GM10248 (cell line): ENCODE measurements at regions not wholly inside any gene's neighbourhood (a gene's known extent, or its start where the extent isn't known, plus 50 kb on each side); places are given as distances from the start of the nearest gene placed in this dataset.

Experiments
- CTCF ChIA-PET: fragments of 300-600 bp; sonication (Branson Sonifier 250); formaldehyde crosslinking; extraction: SDS; loops from one replicate; lab custom pipeline; 2021; ENCODE audit warnings: antibody characterized with exemption; lab: Yijun Ruan, JAX
- POLR2A ChIA-PET: fragments of 350-650 bp; sonication (Branson Sonifier 250); formaldehyde crosslinking; extraction: SDS; loops from one replicate; lab custom pipeline; 2020; ENCODE audit warnings: antibody characterized with exemption; lab: Yijun Ruan, JAX
- DNase-seq: peaks from one replicate; pipeline ENCODE4 v3.0.0; 2012; ENCODE audit errors: extremely low spot score
- TF ChIP-seq, protein P1 (sequence below): IDR thresholded peaks from 2 replicates; pipeline ENCODE4 v1.5.1; 2012; ENCODE audit warnings: mild to moderate bottlenecking, low read depth; ENCODE audit errors: extremely low read depth, missing control alignments, control extremely low read depth

GRCh38 chr2:187174582-187174981 is 273.5 kb downstream of the CALCRL start:
- DNase-seq: no peak
- ChIA-PET POLR2A (no interaction called here), CTCF (interaction anchor here (1.1 to 2.4 kb wide), 3 partner anchors 10 to 28 kb away, joined by 3 to 8 read pairs (median 4); no protein-coding TSS in a partner anchor)
- TF ChIP-seq, protein P1, sequence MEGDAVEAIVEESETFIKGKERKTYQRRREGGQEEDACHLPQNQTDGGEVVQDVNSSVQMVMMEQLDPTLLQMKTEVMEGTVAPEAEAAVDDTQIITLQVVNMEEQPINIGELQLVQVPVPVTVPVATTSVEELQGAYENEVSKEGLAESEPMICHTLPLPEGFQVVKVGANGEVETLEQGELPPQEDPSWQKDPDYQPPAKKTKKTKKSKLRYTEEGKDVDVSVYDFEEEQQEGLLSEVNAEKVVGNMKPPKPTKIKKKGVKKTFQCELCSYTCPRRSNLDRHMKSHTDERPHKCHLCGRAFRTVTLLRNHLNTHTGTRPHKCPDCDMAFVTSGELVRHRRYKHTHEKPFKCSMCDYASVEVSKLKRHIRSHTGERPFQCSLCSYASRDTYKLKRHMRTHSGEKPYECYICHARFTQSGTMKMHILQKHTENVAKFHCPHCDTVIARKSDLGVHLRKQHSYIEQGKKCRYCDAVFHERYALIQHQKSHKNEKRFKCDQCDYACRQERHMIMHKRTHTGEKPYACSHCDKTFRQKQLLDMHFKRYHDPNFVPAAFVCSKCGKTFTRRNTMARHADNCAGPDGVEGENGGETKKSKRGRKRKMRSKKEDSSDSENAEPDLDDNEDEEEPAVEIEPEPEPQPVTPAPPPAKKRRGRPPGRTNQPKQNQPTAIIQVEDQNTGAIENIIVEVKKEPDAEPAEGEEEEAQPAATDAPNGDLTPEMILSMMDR: no peak

DNA sequence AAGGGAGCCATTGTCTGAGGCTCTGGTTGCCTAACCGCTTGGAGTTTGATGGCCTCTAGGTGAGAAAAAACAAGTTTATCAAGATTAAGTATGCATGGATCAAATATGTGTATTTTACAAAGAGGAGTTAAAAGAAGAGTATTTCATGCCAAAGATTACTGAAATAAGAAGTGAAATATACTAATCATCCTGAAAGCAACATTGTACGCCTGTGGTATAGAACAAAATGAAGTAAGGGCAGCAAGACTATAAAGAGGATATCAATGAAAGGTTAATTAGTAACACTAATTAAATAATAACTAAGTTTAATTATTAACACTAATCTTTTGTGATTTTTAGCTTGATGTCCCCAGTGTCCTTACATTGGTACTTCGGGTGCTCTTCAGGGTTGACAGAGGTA is 276.7 kb downstream of the CALCRL start:
- ChIA-PET CTCF (interaction anchor here (1.3 to 3.4 kb wide), 4 partner anchors 9 to 16 kb away, joined by 3 to 9 read pairs (median 4); no protein-coding TSS in a partner anchor), POLR2A (no interaction called here)

DNA sequence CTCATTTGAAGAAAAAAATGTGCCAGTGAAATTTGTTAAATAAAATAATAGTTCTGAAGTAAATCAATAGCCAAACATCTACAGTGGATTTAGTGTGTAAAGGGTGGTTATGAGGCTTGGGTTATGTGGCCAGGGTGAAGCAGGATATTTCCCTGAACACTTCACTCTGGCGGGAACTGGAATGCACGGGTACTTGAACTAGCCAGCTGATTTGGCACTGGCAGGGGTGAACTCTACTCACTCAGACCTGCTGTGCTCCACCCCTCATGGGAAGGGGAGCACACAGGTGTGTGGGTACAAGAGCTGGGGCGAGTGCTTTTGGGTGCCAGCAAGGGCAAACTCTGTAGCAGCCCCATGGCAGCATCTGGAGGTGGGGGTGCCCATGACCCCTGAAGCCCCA is 278.2 kb downstream of the CALCRL start:
- ChIA-PET CTCF (interaction anchor here (1.1 to 1.2 kb wide), 2 partner anchors 20 to 283 kb away, joined by 3 read pairs; no protein-coding TSS in a partner anchor), POLR2A (interaction anchor here (0.6 kb wide), 1 partner anchor 24 kb away, joined by 3 read pairs; no protein-coding TSS in a partner anchor)
- DNase-seq: no peak
- TF ChIP-seq, protein P1: no peak

More for the DNA sequence above, 276.7 kb downstream of the CALCRL start:
- TF ChIP-seq, protein P1: no peak
- no peak for DNase-seq

GRCh38 chr2:187168720-187169713 is 279.0 kb downstream of the CALCRL start:
- ChIA-PET POLR2A (no interaction called here), CTCF (interaction anchor here (1.1 to 1.3 kb wide), 2 partner anchors 16 to 21 kb away, joined by 3 read pairs; no protein-coding TSS in a partner anchor)
- DNase-seq: peak; percentile 34
- TF ChIP-seq, protein P1: no peak

- POLR2A ChIA-PET: no interaction called here
- TF ChIP-seq, protein P1: no peak
- no peak for DNase-seq
- CTCF ChIA-PET: interaction anchor here (1.2 to 1.6 kb wide), 2 partner anchors 10 to 15 kb away, joined by 3 to 11 read pairs; no protein-coding TSS in a partner anchor
These were observed 280.6 kb downstream of the CALCRL start for GRCh38 chr2:187167491-187167890.

GRCh38 chr2:187165936-187166610 is 282.0 kb downstream of the CALCRL start:
- POLR2A ChIA-PET: no interaction called here
- no peak for DNase-seq

More at GRCh38 chr2:187165936-187166610, 282.0 kb downstream of the CALCRL start:
- CTCF ChIA-PET: interaction anchor here (0.8 to 1.6 kb wide), 7 partner anchors 9 to 288 kb away, joined by 3 to 11 read pairs (median 3); no protein-coding TSS in a partner anchor
- TF ChIP-seq, protein P1: no peak
